ENCODE measurements at regions not wholly inside any gene's neighbourhood (a gene's known extent, or its start where the extent isn't known, plus 50 kb on each side); places are given as distances from the start of the nearest gene placed in this dataset.

DNA sequence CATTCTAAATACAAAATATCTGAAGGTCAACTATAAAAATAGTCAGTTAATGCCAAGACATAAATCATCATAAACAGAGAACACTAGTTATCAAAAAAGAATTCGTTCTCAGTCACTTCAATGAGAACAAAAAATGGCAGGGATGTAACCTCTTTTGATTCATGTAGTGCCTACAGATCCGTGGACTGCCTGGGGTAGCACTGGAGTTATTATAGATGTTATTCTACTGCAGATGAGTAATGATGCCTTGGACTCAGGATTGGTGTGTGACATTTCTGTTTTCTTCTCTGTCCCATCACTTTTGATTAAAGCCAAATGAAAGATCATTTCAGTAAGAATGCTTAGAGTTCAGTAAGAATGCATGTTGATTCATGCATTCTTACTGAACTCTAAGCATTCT is 440.4 kb downstream of the FAM133A start:
- TF ChIP-seq CTCF (IDR thresholded peaks at IDR 0.05) (no peak), NR3C1 (CRISPR knock-in tag; conservative IDR thresholded peaks at IDR 0.05; ENCODE audit: low read depth) (no peak), CREB1 (CRISPR knock-in tag; IDR thresholded peaks at IDR 0.05) (no peak), NFE2L1 (CRISPR knock-in tag; IDR thresholded peaks at IDR 0.05) (no peak), ELF4 (CRISPR knock-in tag; IDR thresholded peaks at IDR 0.05; ENCODE audit: low read depth) (no peak), PRRX2 (CRISPR knock-in tag; IDR thresholded peaks at IDR 0.05) (no peak), E2F1 (CRISPR knock-in tag; IDR thresholded peaks at IDR 0.05) (no peak), CDX4 (CRISPR knock-in tag; IDR thresholded peaks at IDR 0.05; ENCODE audit: borderline replicate concordance) (no peak)
- TF ChIP-seq, protein P1, sequence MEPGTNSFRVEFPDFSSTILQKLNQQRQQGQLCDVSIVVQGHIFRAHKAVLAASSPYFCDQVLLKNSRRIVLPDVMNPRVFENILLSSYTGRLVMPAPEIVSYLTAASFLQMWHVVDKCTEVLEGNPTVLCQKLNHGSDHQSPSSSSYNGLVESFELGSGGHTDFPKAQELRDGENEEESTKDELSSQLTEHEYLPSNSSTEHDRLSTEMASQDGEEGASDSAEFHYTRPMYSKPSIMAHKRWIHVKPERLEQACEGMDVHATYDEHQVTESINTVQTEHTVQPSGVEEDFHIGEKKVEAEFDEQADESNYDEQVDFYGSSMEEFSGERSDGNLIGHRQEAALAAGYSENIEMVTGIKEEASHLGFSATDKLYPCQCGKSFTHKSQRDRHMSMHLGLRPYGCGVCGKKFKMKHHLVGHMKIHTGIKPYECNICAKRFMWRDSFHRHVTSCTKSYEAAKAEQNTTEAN (CRISPR knock-in tag; IDR thresholded peaks at IDR 0.05), result no peak

Data from WTC11 (cell line).